GM03348 (cell line): ENCODE measurements at regions not wholly inside any gene's neighbourhood (a gene's known extent, or its start where the extent isn't known, plus 50 kb on each side); places are given as distances from the start of the nearest gene placed in this dataset.
"Not testable (repeated sequence)": the region's sequence is repeated elsewhere in the genome, so short reads cannot be mapped to it uniquely, and the experiment has no call there.

Source experiments
- DNase-seq: peaks from one replicate; pipeline ENCODE4 v3.0.0; 2012; ENCODE audit warnings: low spot score

- not testable (repeated sequence) for DNase-seq
Observed at GRCh38 chr2:88802026-88802425, 110.6 kb downstream of the RPIA start.

DNA sequence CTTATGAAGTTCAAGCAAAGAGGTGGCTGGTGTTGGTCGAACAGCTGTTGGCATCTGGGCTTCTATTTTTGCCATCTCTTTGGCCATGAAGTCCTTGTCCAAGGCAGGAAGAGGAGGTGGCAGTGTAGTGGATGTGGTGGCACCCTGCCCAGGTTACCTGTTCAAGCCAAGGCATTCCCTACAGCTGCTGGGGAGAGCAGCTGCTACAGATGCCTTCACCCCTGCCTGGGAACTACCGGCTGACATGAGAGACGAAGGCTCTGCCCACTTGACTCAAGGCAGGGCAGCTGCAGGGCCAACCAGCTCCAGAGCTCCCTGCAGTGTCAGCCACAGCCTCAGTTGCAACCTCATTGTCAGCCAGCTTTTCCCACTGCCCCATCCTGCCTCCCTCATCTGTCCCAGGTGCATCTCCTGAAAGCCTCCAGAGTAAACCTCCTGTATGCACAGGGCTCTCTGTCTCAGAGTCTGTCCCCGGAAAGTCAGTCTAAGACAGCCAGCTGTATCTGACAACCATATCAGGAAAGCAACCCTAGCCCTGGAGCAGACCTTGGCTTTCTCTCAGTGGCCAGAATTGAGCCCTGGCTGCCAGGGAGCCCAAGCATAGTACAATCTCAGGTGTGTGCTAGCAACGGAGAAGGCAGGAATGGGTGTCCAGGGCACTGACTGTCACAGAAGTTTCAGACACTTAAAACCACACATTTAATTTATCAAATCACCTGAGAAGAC, 115.9 kb downstream of the RPIA start:
- DNase-seq = no peak

GRCh38 chr2:88808083-88808482, 116.6 kb downstream of the RPIA start:
- no peak for DNase-seq

DNA sequence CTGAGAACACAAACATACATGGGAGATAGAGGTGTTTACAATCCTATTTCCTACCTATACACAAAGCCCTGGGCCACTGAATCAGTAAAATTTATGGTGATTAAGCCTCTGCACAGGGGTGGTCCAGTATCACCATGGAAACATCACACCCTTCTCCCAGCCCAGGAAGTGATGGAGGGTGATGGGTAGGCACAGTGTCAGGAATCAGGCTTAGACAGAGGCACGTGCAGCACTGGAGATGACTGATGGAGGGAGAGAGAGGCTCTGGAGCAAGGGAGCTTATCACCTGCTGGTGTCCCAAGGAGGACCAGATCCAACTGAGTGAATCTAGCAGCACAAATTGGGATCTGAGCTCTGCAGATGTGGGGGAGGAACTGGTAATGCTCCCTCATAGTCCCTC, 117.2 kb downstream of the RPIA start:
- no peak for DNase-seq

- no peak for DNase-seq
Observed at GRCh38 chr2:88809216-88809615, 117.7 kb downstream of the RPIA start.

GRCh38 chr2:88810017-88810416, 118.5 kb downstream of the RPIA start:
- DNase-seq = no peak

DNA sequence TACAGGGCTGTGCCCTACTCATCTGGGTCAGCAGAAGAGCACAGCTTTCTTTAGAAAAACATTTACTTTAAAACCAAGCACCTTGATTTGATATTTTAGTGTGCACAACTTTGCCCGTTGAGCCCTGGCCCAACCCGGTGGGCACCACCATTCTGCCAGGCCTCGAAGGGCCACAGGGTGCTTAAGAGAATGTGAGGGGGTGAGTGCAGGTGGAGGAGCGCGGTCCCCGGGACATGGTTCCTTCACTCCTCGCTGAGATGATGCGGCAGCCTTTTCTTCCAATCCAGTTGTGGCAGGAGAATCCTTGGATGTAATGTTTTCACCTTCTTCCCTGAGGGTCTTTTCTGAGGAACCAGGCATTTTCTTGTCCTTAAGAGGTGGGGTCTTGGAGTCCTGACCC, 119.0 kb downstream of the RPIA start:
- no peak for DNase-seq

- no peak for DNase-seq
Observed at GRCh38 chr2:88811233-88811632, 119.8 kb downstream of the RPIA start.

- no peak for DNase-seq
Observed at GRCh38 chr2:88811681-88812080, 120.2 kb downstream of the RPIA start.

GRCh38 chr2:88813612-88814011, 122.1 kb downstream of the RPIA start:
- no peak for DNase-seq

DNA sequence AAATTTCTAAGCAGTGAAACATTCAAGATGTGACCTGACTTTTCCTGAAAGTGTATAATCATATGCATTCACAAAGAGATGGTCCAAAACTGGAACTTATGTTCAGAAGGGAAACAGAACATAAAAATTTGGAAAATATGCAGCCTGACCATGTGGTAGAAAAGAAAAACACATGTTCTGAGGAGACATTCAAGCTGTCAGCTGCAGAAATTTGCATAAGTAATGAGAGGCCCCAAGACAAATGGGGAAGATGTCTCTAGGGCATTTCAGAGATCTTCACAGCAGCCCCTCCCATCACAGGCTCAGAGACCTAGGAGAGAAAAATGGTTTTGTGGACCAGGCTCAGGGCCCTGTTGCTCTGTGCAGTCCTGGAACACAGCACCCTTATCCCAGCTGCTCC, 123.8 kb downstream of the RPIA start:
- no peak for DNase-seq

GRCh38 chr2:88815697-88816096, 124.2 kb downstream of the RPIA start:
- DNase-seq = no peak

- DNase-seq = no peak
Observed at GRCh38 chr2:88818381-88818780, 126.9 kb downstream of the RPIA start.

- no peak for DNase-seq
Observed at GRCh38 chr2:88824951-88825350, 133.5 kb downstream of the RPIA start.

DNA sequence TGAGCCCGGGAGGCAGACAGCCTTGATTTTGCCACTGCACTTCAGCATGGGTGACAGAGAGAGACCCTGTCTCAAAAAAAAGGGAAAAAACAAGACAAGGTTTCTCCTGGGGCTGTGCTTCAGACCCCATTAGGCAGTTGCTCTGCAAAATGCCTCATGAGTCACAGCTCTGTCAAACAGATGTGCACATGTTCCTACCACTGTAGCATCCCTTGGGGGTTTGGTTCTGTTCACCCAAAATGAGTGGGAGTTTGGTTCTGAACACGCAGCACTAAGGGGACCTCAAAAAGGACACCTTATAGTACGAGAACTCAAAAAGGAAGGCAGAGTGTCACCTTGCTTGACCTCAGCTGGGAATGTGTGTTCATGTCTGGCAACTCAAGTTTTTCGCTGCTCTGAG, 134.9 kb downstream of the RPIA start:
- DNase-seq = no peak

GRCh38 chr2:88827821-88828220, 136.3 kb downstream of the RPIA start:
- DNase-seq = no peak

DNA sequence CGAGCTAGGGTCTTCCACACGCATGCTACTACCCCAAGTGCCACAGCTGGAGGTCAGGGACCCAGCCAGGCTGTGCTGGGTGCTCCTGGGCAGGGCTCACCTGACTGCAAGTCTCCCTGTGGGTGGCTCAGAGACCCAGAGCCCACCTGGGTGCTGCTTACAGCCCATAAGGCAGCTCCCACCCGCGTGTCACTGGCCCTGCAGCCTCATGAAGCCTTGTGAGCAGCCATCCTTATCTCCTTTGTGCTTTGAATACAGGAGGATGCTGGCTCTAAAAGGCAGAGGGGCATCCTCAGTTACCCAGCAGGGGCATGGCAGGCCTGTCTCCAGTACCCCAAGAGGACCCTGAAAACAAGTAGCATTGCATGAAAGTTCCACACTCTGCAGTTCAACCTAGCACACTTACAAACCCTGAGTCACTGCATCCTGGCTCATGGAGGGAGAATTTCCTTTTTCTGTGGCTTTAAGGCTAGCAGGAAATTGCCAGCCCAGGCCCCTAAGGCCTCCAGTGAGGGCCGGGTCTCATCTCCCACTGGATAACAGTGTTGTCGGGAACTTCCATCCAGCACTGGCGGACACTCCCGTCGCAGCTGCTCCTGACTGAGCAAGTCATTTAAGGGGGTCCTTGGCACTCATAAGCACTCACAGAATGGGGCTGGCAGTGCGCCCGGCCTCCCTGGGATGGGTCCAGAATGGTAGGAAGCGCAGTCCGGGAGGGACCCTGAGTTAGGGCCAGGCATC, 137.1 kb downstream of the RPIA start:
- no peak for DNase-seq

DNA sequence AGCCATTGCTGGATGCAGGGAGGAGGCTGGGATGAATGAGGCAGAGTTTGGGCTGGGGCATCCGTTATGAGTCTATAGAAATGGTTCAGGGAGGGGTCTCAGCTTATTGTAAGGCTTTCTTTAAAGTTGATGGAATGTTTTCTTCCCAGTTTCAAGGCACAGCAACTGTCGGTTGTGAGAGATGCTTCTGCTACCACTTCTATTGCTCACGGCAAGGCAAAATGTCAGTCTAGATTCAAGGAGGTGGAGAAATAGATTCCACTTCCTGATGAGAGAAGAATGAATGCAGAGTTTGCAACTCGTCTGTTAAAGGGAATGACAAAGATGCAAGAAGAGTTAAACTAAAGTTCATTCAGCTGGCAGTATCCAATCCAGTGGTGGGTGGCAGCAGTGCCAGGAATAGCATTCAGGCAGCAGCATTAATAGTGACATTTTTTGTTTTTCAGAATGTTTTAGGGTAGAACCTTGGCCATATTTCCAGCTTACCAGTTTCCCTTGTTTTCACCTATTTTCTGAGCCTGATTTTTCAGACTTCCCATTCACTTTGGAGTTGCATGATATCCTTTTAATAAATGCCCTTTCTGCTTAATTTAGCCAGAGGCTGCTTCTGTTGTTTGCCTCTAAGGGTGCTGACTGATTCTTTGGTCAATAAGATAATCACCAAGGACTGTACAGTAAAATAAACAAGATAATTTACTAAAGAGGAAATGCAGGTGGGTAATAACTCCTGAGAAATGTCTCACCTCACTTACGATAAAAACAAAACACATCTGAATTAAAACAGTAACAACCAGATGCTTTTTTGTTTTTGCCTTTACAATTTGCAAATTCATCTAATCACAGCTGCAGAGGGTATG, 138.4 kb downstream of the RPIA start:
- no peak for DNase-seq

DNA sequence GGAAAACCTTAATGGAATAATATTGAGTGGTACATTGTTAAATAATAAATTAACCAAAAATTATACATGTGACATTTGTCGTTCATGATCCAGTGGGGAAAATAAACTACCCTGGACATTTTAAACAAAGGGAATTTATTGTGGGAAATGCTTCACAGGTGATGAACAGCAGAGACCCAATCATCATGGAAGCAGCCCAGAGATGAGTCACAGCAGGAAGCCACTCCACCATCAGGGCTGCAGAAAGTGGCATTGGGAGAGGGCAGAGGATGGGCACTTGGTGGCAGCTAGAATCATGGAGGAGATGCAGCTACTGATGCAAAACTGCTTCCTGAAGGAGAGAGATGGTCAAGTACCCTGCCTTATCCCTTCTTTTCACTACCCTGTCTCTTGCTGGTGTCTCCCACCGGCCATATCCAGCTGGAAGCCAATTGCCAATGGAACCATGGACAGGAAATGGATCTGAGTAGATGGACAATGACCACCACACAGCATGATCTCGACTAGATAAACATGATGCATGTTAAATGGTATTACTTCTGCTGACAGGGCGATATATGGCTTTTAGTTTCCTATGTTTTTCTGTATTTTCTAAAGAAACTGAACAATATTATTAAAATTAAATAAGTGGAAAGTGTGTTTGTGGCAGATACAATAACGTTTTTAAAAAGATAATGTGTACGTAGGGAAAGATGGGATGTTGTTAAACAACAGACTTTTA, 139.8 kb downstream of the RPIA start:
- DNase-seq = no peak

DNA sequence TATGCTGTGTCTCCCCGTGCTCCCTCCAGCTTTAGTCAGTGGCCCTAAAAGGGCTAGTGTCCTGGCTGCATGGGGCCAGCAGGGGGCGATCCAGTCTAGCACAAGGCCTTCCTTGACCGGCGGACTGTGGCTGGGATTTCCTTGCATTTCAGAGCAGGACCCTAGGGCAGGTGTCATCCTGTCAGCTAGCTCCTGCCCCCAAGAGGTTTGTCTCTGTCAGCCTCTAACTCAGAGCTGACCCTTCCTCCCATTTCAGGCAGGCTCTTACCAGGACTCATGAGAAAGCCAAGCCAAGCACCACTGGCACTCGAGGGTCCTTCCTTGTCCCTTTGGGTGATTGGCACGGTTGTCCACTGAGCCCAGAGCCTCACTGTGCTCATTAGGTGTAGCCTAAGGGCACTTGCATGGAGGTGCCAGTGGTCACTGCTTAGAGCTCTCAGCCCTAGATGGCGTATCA, 140.3 kb downstream of the RPIA start:
- peak; percentile 37 for DNase-seq

DNA sequence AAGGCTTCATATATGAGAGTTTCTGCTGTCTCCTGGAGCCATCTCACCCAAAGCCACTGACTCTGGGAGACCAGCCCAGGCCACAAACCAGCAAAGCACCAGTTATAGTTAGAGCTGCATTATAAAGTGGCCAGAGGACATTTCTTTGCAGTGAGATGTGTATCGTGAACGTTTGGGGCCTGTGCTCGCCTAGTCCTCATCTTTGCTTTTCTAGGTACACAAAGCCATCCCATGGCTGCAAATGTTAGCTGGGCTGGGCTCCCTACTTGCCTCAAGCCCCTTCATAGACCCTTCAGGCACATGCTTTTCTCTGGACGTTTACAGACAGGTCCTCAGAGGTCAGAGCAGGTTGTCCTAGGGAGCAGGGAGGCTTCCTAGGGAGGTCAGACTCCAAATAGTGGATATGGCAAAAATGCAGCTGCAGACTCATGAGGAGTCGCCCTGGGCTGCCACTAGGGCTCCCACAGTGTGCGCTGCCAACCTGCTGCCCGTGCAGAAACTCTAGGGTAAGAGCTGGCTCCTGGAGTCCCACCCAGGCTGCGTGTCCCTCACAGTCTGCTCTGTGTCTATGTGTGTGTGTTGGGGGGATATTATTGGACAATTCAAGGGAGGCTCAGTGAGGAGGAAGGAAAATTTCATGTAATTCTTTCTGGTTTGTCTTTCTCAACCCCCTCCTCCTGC, 141.0 kb downstream of the RPIA start:
- no peak for DNase-seq
